ENCODE measurements at regions not wholly inside any gene's neighbourhood (a gene's known extent, or its start where the extent isn't known, plus 50 kb on each side); places are given as distances from the start of the nearest gene placed in this dataset.

DNA sequence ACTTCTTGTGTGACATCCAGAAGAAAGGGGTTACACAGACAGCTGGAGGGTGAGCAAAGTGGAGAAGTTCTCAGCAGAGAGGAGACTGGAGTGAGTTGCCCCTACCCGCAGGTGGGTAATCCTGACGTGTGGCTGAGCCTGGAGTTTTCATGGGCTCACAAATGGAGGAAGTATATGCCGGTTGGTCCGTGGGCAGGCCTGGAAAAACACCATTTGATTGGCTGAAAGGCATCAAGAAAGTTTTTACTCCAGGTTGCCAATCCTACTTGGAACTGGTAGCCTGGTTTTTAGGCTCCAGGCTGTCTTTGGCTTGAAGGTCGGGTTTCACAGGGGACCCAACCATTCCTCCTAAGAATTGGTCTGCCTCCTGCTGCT, 1177.4 kb upstream of the LRRTM1 start:
- TF ChIP-seq, protein P1, sequence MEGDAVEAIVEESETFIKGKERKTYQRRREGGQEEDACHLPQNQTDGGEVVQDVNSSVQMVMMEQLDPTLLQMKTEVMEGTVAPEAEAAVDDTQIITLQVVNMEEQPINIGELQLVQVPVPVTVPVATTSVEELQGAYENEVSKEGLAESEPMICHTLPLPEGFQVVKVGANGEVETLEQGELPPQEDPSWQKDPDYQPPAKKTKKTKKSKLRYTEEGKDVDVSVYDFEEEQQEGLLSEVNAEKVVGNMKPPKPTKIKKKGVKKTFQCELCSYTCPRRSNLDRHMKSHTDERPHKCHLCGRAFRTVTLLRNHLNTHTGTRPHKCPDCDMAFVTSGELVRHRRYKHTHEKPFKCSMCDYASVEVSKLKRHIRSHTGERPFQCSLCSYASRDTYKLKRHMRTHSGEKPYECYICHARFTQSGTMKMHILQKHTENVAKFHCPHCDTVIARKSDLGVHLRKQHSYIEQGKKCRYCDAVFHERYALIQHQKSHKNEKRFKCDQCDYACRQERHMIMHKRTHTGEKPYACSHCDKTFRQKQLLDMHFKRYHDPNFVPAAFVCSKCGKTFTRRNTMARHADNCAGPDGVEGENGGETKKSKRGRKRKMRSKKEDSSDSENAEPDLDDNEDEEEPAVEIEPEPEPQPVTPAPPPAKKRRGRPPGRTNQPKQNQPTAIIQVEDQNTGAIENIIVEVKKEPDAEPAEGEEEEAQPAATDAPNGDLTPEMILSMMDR (IDR thresholded peaks at IDR 0.05) = no peak
- TF ChIP-seq POLR2A (IDR thresholded peaks at IDR 0.05) = no peak
